Ishikawa (cell line): ENCODE measurements at regions not wholly inside any gene's neighbourhood (a gene's known extent, or its start where the extent isn't known, plus 50 kb on each side); places are given as distances from the start of the nearest gene placed in this dataset.

Source experiments
- CEBPB ChIP-seq: IDR thresholded peaks from 2 replicates; pipeline ENCODE4 v1.6.1; 2012
- CREB1 ChIP-seq: IDR thresholded peaks from 2 replicates; pipeline ENCODE4 v1.6.1; 2012; ENCODE audit warnings: low read depth
- EGR1 ChIP-seq: IDR thresholded peaks from 2 replicates; pipeline ENCODE4 v1.6.1; 2012
- EP300 ChIP-seq: IDR thresholded peaks from 2 replicates; pipeline ENCODE4 v1.6.1; 2012; ENCODE audit warnings: borderline replicate concordance
- FOXM1 ChIP-seq: IDR thresholded peaks from 2 replicates; pipeline ENCODE4 v1.6.1; 2012; ENCODE audit warnings: low read depth, borderline replicate concordance
- NFIC ChIP-seq: IDR thresholded peaks from 2 replicates; pipeline ENCODE4 v1.6.1; 2012
- RAD21 ChIP-seq: IDR thresholded peaks from 2 replicates; pipeline ENCODE4 v1.6.1; 2012; ENCODE audit warnings: low read depth
- TAF1 ChIP-seq: IDR thresholded peaks from 2 replicates; pipeline ENCODE4 v1.6.1; 2012; ENCODE audit warnings: low read depth, mild to moderate bottlenecking
- TCF12 ChIP-seq: IDR thresholded peaks from 2 replicates; pipeline ENCODE4 v1.6.1; 2012; ENCODE audit warnings: low read depth
- TEAD4 ChIP-seq: IDR thresholded peaks from 2 replicates; pipeline ENCODE4 v1.6.1; 2012
- YY1 ChIP-seq: IDR thresholded peaks from 2 replicates; pipeline ENCODE4 v1.6.1; 2012; ENCODE audit warnings: low read depth
- ZBTB7A ChIP-seq: IDR thresholded peaks from 2 replicates; pipeline ENCODE4 v1.6.1; 2012; ENCODE audit warnings: low read depth
- TF ChIP-seq, protein P1 (sequence below): IDR thresholded peaks from 2 replicates; pipeline ENCODE4 v1.6.1; 2012; ENCODE audit warnings: low read depth, mild to moderate bottlenecking
- TF ChIP-seq, protein P2 (sequence below): IDR thresholded peaks from 2 replicates; pipeline ENCODE4 v1.6.1; 2012
- TF ChIP-seq, protein P3 (sequence below): IDR thresholded peaks from 2 replicates; pipeline ENCODE4 v1.6.1; 2012

DNA sequence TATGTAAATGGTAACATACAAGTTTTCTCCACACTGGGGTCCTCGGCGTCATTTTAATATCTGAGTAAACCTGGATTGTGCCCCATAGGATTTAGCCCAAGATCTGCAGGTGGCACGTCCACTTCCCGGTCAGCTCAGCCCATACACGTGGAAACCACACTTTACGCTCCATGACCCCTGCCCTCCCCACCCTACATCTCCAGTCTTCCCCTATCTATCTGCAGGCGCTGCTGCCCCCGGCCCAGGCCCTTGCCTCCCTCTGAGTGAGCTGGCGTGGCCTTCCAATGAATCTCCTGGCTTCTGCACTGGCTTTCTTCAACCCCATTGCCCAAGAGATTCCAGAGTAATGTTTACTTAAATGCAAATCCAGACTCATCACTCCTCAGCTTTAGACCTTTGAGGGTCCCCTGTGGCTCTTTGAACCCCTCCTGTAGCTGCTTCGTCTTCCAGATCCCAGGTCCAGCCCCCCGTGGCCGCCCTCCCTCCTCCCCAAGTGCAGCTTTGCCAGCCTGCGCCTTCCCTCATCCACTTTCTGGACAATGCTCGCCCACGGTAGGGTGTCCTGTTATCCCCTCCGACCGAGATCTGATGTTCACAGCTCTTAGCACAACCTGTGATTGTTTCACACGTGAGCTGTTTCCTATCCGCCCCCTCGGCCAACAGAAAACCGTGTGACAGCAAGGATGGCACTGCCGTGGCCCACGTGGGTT is 421.4 kb upstream of the SALL3 start:
- no peak for TF ChIP-seq TEAD4
- no peak for TF ChIP-seq EGR1
- TF ChIP-seq EP300: no peak
- no peak for TF ChIP-seq NFIC
- no peak for TF ChIP-seq TAF1
- TF ChIP-seq, protein P1, sequence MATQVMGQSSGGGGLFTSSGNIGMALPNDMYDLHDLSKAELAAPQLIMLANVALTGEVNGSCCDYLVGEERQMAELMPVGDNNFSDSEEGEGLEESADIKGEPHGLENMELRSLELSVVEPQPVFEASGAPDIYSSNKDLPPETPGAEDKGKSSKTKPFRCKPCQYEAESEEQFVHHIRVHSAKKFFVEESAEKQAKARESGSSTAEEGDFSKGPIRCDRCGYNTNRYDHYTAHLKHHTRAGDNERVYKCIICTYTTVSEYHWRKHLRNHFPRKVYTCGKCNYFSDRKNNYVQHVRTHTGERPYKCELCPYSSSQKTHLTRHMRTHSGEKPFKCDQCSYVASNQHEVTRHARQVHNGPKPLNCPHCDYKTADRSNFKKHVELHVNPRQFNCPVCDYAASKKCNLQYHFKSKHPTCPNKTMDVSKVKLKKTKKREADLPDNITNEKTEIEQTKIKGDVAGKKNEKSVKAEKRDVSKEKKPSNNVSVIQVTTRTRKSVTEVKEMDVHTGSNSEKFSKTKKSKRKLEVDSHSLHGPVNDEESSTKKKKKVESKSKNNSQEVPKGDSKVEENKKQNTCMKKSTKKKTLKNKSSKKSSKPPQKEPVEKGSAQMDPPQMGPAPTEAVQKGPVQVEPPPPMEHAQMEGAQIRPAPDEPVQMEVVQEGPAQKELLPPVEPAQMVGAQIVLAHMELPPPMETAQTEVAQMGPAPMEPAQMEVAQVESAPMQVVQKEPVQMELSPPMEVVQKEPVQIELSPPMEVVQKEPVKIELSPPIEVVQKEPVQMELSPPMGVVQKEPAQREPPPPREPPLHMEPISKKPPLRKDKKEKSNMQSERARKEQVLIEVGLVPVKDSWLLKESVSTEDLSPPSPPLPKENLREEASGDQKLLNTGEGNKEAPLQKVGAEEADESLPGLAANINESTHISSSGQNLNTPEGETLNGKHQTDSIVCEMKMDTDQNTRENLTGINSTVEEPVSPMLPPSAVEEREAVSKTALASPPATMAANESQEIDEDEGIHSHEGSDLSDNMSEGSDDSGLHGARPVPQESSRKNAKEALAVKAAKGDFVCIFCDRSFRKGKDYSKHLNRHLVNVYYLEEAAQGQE: no peak
- TF ChIP-seq, protein P2, sequence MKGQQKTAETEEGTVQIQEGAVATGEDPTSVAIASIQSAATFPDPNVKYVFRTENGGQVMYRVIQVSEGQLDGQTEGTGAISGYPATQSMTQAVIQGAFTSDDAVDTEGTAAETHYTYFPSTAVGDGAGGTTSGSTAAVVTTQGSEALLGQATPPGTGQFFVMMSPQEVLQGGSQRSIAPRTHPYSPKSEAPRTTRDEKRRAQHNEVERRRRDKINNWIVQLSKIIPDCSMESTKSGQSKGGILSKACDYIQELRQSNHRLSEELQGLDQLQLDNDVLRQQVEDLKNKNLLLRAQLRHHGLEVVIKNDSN: no peak

DNA sequence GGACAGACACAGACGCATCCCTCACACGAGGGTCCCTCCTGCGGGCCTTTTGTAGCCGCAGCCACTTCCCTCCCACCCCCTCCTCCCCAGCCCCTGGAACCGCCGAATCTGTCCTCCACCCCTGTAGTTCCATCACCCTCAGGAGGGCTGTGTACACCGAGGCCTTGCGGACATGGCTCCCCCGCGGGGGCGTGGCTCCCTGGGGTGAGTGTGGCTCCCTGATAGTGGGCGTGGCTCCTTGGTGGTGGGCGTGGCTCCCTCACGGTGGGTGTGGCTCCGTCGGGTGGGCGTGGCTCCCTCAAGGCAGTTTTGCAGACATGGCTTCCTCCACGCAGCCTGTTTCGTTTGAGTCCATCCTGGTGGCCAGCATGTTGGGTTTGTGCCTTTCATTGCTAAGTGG is 420.7 kb upstream of the SALL3 start:
- TF ChIP-seq TCF12 (no peak), EGR1 (no peak), CREB1 (no peak), RAD21 (no peak), NFIC (no peak), EP300 (no peak), CEBPB (no peak), TAF1 (no peak), FOXM1 (no peak)
- TF ChIP-seq, protein P3, sequence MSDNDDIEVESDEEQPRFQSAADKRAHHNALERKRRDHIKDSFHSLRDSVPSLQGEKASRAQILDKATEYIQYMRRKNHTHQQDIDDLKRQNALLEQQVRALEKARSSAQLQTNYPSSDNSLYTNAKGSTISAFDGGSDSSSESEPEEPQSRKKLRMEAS: no peak
- TF ChIP-seq, protein P1: no peak
- TF ChIP-seq, protein P2: no peak

DNA sequence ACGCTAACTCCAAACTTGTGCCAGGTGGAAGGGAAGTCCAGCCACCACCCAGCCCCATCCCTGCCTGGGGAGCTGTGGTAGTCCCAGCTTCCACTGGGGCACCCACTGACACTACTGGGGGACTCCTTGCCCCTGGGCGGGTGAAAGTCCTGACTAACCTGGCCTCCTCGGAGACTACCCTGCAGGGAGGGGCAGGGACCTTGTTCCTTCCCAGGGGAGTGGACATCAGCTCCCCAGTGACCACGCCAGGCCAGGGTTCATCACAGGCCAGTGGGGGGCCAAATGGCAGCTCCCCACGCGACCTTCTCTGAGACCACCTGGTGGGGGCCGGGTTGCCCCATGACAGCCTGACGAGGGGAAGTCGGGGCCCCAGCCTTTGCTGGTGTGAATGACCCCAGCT is 420.0 kb upstream of the SALL3 start:
- no peak for TF ChIP-seq FOXM1

DNA sequence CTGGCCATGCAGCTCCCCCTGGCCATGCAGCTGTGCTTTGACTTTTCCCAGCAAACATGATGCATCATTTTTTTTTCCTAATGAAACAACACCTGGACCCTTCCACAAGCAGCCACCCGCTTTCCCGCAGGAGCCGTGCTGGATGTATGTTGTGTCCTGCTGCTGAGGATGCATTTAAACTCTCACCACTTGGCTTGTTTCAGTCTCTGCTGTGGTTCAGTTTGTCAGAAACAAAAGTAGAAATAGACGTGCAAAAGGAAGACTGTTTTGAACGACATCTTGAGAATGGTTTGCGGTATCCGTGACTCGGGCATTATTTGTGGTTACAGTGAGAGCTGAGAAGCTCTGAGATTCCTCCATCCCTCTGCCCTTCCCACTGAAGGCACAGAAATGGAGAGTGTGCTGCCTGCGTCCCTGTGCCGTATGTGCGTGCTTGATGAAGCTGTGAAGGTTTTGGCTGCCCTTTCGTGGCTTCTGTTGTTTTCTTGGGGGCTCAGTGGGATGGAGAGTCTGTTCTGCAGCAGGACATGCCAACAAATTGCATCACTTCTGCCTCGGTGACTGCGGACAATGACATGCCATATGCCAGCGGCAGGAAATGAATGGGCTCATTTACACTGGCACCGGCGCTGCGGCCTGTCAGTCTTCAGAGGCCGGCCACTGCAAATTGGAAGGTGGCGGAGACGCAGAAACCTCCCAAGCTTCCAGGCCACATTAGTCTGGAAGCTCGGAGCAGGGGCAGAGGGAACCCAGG is 417.7 kb upstream of the SALL3 start:
- TF ChIP-seq EP300: no peak

DNA sequence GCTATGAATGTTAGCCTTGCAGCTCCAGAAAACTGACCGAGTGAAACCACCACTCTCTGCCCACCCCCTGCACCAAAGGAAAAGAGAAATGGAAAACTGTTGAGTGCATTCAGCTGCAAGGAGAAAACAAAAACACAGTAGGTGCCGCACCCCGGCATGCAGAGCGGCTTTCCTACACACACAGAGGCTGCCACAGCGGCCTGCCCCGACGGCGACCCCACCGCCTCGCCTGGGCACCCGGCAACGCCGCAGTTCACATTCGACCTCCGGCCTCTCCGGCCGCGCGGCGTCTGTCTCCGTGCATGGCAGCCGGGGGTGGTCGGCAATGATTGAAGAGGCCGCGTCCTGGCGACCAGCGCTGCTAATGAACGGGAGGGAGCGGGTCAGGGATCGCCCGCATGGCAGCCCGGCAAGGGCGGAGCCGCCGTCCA is 417.1 kb upstream of the SALL3 start:
- TF ChIP-seq, protein P1: no peak
- no peak for TF ChIP-seq TCF12
- TF ChIP-seq, protein P3: no peak
- no peak for TF ChIP-seq FOXM1
- TF ChIP-seq TEAD4: no peak
- TF ChIP-seq EGR1: no peak
- TF ChIP-seq, protein P2: no peak
- TF ChIP-seq NFIC: no peak
- no peak for TF ChIP-seq CREB1
- no peak for TF ChIP-seq YY1
- no peak for TF ChIP-seq TAF1
- TF ChIP-seq RAD21: no peak
- no peak for TF ChIP-seq ZBTB7A
